Left lung (tissue), 4 donors: ENCODE measurements at regions not wholly inside any gene's neighbourhood (a gene's known extent, or its start where the extent isn't known, plus 50 kb on each side); places are given as distances from the start of the nearest gene placed in this dataset.

Experiments
- ATAC-seq: fragments of 200-7000 bp; cut with Tn5 transposase; one replicate; pipeline ENCODE4 v1.9.1; 2020; ENCODE audit warnings: moderate library complexity
- DNase-seq, 4 donors: peaks; one replicate each; pipeline ENCODE4 v3.0.0-alpha.2; 2013 to 2020
- H3K27ac ChIP-seq, 2 donors: fragments of 200-600 bp; sonication (generic) in 1 of 2; one replicate each; pipeline versions ENCODE4 v1.5.0 to v1.8.0; 2020 to 2021
- H3K27me3 ChIP-seq, 2 donors: fragments of 200-600 bp; sonication (generic) in 1 of 2; one replicate each; pipeline versions ENCODE4 v1.5.0 to v1.8.0; 2020 to 2021
- H3K36me3 ChIP-seq, 2 donors: fragments of 200-600 bp; sonication (generic) in 1 of 2; one replicate each; pipeline versions ENCODE4 v1.5.0 to v1.8.0; 2020 to 2021
- H3K4me1 ChIP-seq, 2 donors: fragments of 200-600 bp; one replicate each; pipeline ENCODE4 v1.8.0; 2021
- H3K4me3 ChIP-seq, 2 donors: fragments of 200-600 bp; sonication (generic) in 1 of 2; one replicate each; pipeline versions ENCODE4 v1.5.0 to v1.8.0; 2020 to 2021; ENCODE audit warnings: mild to moderate bottlenecking in 1 of 2
- H3K9me3 ChIP-seq, 2 donors: fragments of 200-600 bp; sonication (generic) in 1 of 2; one replicate each; pipeline versions ENCODE4 v1.5.0 to v1.8.0; 2020 to 2021
- intact Hi-C, 2 donors: fragments of 100-400 bp; cut with DNase I; formaldehyde crosslinking; loops; one replicate each; pipeline versions ENCODE4 v1.11.2 to v1.14.2; 2022
- TF ChIP-seq, protein P1 (sequence below), 2 donors: fragments of 200-600 bp; sonication (generic) in 1 of 2; IDR thresholded peaks; one replicate each; pipeline versions ENCODE4 v1.5.0 to v1.8.0; 2021; ENCODE audit warnings: antibody characterized with exemption in 2 of 2
- donor health status: DM: no; HTN: yes; CAD: no.
- donor health status: DM: no; HTN: no; CAD: no.

DNA sequence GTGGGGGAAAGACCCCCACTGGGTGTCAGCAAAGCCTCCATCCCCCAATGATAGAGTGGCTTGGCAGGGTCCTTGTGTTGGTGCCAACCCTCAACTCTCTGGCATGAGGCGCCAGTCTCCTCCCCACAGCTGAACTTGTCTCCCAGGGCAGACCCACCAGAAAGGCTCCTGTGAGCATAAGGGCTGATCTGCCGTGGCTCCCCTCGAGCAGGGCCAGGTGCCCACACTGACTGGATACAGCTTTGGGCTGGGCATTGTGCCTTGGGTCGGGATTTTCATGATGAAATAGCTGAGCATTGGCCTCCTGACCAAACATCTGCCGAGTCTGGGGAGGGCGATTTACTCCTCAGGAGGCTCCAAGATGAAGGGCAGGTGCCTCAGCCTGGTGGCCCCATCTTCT lies 68.1 kb upstream of the NPTX2 start:
- intact Hi-C loops = no loop called here
- H3K36me3 ChIP-seq = no peaks in the 10 kb centered on the region
- ATAC-seq = no peak

DNA sequence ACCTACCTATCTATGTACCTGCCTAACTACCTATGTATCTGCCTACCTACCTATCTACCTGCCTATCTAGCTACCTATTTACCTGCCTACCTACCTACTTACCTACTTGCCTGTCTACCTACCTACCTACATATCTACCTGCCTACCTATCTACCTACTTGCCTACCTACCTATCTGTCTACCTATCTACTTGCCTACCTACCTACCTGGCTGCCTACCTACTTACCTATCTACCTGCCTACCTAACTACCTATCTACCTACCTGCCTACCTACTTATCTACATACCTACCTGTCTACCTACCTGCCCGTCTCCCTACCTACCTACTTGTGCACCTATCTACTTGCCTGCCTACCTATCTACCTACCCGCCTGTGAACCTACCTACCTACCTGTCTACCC lies 68.7 kb upstream of the NPTX2 start:
- intact Hi-C loops = no loop called here

More for the DNA sequence above, 68.1 kb upstream of the NPTX2 start:
- Histone ChIP-seq H3K9me3 (peaks cover 0 to 24% of the 10 kb centered on the region in 2 donors), H3K27ac (no peak overlapping the region), H3K27me3 (no peaks in the 10 kb centered on the region), H3K4me1 (no peaks in the 10 kb centered on the region), H3K4me3 (no peak overlapping the region)
- TF ChIP-seq, protein P1, sequence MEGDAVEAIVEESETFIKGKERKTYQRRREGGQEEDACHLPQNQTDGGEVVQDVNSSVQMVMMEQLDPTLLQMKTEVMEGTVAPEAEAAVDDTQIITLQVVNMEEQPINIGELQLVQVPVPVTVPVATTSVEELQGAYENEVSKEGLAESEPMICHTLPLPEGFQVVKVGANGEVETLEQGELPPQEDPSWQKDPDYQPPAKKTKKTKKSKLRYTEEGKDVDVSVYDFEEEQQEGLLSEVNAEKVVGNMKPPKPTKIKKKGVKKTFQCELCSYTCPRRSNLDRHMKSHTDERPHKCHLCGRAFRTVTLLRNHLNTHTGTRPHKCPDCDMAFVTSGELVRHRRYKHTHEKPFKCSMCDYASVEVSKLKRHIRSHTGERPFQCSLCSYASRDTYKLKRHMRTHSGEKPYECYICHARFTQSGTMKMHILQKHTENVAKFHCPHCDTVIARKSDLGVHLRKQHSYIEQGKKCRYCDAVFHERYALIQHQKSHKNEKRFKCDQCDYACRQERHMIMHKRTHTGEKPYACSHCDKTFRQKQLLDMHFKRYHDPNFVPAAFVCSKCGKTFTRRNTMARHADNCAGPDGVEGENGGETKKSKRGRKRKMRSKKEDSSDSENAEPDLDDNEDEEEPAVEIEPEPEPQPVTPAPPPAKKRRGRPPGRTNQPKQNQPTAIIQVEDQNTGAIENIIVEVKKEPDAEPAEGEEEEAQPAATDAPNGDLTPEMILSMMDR (IDR thresholded peaks at IDR 0.05) = no peak
- no peak for DNase-seq

DNA sequence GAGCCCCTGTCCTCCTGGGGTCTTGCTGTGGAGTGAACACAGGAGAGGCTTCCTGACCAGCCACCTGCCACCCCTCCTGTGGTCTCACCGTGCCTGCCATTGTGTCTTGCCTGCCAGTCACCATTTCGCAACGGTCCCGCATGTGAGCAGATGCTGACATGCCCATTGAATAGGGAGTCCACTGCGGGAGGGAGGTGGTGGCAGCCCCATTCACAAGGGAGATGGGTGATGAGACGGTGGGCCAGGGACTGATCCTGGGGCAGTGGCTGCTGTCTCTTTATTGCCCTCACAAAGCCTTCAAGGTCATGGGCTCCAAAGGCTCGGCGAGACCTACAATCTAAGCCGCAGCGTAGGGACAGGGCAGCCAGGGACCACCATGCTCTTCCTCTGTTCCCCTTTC lies 76.0 kb upstream of the NPTX2 start:
- H3K9me3 ChIP-seq = no peaks in the 10 kb centered on the region
- H3K4me1 ChIP-seq = no peaks in the 10 kb centered on the region
- ATAC-seq (no peak), DNase-seq (no peak)
- no peak overlapping the region for H3K4me3 ChIP-seq
- no peaks in the 10 kb centered on the region for H3K36me3 ChIP-seq
- intact Hi-C loops = no loop called here
- TF ChIP-seq, protein P1 (IDR thresholded peaks at IDR 0.05) = no peak
- no peaks in the 10 kb centered on the region for H3K27me3 ChIP-seq
- H3K27ac ChIP-seq = no peak overlapping the region

More for the DNA sequence above, 68.7 kb upstream of the NPTX2 start:
- DNase-seq (no peak), ATAC-seq (no peak)
- no peak overlapping the region for H3K4me3 ChIP-seq
- H3K36me3 ChIP-seq = no peaks in the 10 kb centered on the region
- TF ChIP-seq, protein P1 (IDR thresholded peaks at IDR 0.05) = no peak
- H3K9me3 ChIP-seq = peaks cover 0 to 23% of the 10 kb centered on the region in 2 donors
- H3K4me1 ChIP-seq = no peaks in the 10 kb centered on the region
- no peaks in the 10 kb centered on the region for H3K27me3 ChIP-seq
- H3K27ac ChIP-seq = no peak overlapping the region

DNA sequence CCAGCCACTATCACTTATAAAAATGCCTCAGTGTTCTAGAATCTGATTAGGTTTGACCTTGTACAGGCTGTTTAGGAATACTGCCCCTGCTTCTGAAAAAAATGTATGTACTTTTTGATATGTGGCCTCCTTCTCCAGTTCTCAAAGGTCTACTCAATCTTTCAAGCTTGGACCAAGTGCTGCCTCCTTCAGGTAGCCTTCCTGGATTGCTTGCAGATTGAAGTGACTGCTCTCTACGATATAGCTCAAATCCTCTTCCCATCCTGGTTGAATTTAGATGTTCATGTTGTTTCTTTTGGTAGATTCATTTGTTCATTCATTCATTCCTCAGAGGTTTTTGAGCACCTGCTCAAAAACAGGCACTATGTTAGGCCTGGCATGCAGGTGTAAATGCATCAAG lies 77.2 kb upstream of the NPTX2 start:
- H3K27ac ChIP-seq = no peak overlapping the region
- no peak for DNase-seq

DNA sequence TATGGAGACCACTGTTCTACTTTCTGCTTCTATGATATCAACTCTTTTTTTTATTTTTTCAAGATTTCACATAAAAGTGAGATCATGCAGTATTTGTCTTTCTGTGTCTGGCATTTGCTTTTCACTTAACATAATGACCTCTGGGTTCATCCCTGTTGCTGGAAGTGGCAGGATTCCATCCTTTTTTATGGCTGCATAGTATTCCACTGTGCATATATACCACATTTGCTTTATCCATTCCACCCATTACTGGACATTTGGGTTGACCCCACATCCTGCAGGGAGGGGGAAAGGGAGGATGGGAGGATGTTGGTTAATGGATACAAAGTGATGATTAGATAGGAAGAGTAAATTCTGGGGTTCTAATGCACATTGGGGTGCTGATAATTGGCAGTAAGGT lies 80.3 kb upstream of the NPTX2 start:
- DNase-seq (no peak), ATAC-seq (no peak)
- H3K27ac ChIP-seq = no peak overlapping the region
- H3K4me1 ChIP-seq = no peaks in the 10 kb centered on the region
- no peaks in the 10 kb centered on the region for H3K27me3 ChIP-seq
- H3K4me3 ChIP-seq = no peak overlapping the region
- intact Hi-C loops = no loop called here
- H3K36me3 ChIP-seq = no peaks in the 10 kb centered on the region
- peaks cover 0 to 6% of the 10 kb centered on the region in 2 donors for H3K9me3 ChIP-seq
- TF ChIP-seq, protein P1 (IDR thresholded peaks at IDR 0.05) = no peak

More for the DNA sequence above, 77.2 kb upstream of the NPTX2 start:
- ATAC-seq = no peak
- Histone ChIP-seq H3K9me3 (no peaks in the 10 kb centered on the region), H3K27me3 (no peaks in the 10 kb centered on the region), H3K36me3 (no peaks in the 10 kb centered on the region), H3K4me3 (no peak overlapping the region), H3K4me1 (no peaks in the 10 kb centered on the region)
- TF ChIP-seq, protein P1 (IDR thresholded peaks at IDR 0.05) = no peak
- intact Hi-C loops = no loop called here
